A172 (cell line): ENCODE measurements at regions not wholly inside any gene's neighbourhood (a gene's known extent, or its start where the extent isn't known, plus 50 kb on each side); places are given as distances from the start of the nearest gene placed in this dataset.
"Not testable (repeated sequence)": the region's sequence is repeated elsewhere in the genome, so short reads cannot be mapped to it uniquely, and the experiment has no call there.

Experiments
- DNase-seq: peaks from one replicate; pipeline ENCODE4 v3.0.0-alpha.2; 2015; ENCODE audit warnings: low spot score

DNA sequence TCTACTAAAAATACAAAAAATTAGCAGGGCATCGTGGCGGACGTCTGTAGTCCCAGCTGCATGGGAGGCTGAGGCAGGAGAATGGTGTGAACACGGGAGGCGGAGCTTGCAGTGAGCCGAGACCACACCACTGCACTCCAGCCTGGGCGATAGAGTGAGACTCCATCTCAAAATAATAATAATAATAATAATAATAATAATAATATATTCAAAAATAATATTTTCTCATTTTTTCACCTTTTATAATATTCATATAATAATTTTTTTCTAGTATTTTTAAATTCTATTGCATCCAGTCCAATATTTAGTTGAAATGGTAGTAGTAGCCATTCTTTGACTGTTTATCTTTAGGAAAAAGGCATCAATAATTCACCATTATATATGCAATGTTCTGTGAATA, 1767.7 kb upstream of the ACO1 start:
- DNase-seq = not testable (repeated sequence)

DNA sequence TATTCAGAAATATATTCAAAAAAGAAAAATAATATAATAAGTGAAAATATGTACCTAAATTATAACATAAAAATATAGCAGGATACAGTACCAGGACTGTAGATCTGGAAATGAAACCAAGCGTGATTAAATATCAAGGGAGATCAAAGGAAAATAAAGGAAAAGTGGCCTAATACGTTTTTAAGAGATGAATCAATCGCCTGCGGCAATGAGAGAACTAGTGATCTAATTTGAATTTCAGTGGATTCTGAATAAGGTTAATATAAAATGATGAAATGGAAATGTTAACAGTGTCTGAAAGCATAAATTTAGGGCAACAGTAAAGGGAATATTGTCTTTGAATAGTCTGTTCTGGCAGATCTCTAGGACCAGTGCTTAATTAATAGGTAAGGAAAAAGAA, 1761.9 kb upstream of the ACO1 start:
- no peak for DNase-seq

DNA sequence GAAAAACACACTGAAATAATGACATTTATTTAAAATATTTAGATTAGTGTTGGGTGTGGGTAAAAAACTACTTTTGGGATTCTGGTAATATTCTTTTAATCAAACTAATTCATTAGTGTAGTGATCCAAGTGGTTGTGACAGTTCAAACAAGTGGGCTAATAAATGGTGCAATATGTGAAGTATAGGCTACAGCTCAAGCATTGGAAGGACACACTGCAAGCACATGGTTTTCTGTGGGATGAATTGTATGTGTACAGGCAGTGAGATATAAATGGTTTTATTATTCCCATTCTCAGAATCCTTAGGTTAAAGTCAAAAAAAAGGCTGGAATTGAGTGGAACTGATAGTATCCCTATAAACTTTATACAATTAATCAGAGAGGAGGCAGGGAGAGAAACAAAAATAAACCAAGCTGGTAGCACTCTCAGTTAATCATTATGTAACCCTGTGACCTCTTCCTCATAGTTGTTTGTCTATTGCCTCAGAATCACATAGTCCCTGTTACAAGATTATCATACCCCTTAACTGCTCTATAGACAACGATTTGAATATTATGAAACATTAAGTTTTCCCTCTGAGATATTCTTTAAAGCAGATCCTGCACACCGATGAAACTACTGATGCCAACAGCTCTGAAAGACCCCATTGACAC, 1755.4 kb upstream of the ACO1 start:
- no peak for DNase-seq

DNA sequence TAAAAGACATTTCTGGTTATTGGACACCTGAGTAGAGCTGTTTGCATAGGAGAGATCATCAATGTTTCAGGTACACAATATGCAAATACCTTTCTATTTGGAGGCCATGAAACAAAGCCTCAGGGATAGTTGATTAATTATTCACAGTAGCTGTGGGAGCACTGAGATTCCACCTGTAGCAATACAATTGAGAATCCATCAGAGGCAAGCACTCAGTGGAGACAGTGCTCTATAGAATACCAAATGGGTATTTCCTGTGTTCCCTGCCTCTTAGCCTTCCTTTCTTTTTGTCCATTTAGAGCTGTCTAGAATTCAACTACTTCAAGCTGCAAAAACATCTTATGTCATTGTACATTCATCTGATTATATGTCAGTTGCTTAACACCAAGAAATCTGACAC, 1754.0 kb upstream of the ACO1 start:
- DNase-seq = no peak

GRCh38 chr9:30646639-30647038, 1737.8 kb upstream of the ACO1 start:
- DNase-seq = not testable (repeated sequence)

DNA sequence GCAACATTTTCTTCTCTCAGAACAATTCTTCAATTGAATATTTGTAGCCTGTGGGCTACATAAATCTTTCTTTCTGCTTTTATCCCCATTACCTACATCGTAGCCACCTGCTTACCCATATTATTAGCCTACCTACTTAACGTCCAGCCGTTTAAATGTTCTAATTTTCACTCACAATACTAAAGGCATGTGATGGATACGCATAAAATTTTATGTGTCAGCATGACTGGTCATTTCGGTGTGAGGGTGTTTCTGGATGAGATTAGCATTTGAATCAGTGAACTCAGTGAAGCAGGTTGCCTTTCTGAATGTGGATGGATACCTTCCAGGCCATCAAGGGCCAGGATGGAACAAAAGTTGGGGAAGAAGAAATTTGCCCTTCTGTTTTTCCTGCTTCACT, 1722.5 kb upstream of the ACO1 start:
- DNase-seq = no peak

GRCh38 chr9:30670805-30671562, 1713.5 kb upstream of the ACO1 start:
- DNase-seq = no peak

DNA sequence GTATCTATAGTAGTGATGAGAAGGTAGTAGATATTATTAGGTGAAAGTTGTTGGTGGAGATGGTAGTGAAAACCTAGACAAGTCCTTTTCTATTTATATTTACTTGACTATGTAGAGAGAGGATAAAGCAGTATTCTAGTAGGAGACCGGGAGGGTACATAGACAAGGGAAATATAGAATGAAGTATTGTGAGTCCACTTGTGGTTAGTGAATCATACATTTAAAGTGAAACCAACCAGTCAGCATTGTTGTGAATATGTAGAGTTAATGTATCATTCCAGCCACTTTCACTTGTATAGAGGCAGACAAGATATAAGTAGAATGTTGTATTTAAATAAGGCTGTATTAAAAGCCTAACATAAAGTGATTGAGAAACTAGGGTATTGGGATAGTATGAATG, 1711.3 kb upstream of the ACO1 start:
- DNase-seq = peak; percentile 30

GRCh38 chr9:30676651-30677050, 1707.8 kb upstream of the ACO1 start:
- DNase-seq = no peak

DNA sequence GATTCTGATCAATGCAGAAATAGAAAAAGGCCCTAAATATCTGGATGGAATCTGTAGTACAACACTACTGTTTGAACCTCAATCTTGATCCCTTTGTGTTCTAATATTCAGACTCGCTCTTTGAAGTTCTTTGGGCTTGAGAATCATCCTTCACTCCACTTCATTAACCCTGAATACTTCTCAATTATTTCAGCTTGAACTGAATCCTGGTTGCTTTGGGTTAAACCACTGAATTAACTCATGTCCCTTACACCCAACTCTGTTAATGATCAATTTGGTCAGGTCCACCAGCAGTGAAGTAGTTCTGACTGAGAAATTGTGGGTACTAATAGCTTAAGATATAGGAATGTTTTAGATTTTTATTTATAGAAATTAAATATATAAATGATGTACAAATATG, 1707.2 kb upstream of the ACO1 start:
- no peak for DNase-seq

DNA sequence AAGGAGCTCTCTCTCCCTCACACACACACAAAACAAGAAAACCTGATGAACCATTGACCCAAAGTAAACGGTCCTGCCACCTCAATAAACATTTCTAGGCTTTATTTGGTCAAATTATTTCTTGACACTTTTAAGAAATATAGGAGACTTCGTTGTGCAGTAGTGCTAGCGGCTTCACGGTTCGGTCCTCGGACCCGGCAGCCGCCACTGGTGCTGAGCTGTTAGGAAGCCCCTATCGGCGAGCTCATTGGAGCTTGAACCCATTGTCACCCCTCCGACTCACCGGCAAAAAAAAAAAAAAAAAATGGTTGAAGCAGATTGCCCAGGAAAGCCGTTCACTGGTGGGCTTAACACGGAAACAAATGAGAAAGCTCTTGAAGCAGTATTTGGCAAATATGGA, 1695.6 kb upstream of the ACO1 start:
- DNase-seq = no peak

DNA sequence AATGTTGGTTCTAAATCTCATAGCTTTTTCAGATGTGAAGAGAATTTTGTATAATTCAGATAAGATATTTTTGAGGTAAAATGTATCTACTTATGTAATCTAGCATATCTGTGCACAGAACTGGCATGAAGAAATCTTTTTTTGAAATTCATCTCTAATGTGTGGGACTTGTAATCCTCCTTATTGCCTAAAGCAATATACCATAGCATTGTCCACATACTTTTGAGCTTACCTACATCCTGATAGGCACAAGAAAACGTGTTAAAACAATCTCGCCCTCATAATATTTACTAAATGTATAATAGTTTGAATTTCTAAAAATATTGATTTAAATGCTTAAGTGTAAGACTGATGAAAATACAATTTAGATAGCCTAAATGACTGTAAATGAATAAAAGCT, 1686.5 kb upstream of the ACO1 start:
- DNase-seq = no peak

DNA sequence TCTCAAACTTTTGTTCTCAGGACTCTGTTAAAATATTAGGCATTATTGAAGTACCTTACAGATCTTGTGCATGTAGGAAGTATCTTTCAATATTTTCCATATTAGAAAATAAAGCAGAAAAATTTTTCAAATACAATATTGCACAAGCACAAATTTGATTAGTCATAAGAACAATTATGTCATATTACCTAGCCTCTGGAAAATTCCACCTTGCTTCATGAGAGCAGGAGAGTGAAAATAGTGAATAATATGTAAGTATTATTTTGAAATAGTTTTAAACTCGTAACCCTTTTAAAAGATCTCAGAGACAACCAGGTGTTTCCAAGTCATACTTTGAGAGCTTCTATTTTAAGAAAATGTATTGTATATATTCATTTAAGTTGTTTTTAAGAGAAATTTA, 1672.9 kb upstream of the ACO1 start:
- no peak for DNase-seq

DNA sequence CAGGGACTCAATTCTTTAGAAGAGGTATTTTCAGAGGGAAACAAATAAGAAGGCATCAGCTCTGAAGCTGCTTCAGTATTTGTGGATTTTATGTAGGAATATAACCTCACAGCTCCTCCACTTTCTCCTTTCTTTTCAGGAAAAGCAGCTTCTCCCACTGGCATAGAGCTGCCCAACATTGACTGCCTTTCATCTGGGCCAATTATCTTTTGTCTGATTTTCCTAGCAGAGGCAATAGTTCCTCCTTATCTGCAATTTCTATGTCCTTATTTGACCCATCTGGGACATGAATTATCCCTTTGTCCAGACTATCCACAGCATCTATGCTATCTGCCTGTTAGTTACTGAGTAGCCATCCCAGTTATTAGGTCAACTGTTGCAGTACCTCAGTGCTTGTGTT, 1671.2 kb upstream of the ACO1 start:
- DNase-seq = no peak

DNA sequence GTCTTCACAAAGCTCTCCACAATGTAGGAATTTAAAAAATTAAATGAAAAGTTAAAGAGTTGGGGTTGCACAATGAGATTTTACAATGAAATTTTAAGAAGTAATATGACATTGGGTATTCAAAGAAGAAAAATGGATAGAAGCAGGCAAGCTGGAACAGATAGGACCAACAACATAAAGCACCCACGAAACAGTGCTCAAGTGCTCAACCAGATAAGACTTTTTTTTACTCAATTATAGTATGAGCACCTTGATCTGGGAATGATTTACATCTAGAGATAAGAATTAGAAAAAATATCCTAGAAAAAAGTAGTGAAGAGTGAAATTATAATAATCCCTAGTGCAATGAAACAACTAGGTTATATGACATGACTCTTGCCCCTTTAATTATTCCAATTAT, 1670.1 kb upstream of the ACO1 start:
- no peak for DNase-seq

DNA sequence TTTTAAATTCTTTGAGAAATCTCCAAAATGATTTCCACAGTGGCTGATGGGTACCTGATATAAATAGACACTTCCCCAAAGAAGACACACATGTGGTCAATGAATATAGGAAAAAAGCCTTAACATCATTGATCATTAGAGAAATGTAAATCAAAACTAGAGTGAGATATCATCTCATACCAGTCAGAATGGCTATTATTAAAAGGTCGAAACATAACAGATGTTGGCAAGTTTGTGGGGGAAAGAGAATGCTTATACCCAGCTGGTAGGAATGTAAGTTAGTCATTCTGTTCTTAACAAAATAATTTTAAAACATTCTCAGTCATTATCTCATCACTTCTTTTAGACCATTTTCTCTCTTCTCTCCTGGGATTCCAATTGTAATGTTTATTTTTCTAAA, 1666.0 kb upstream of the ACO1 start:
- no peak for DNase-seq

GRCh38 chr9:30722065-30722464, 1662.4 kb upstream of the ACO1 start:
- DNase-seq = no peak

- DNase-seq = peak; percentile 1
Observed at GRCh38 chr9:30723656-30724055, 1660.8 kb upstream of the ACO1 start.

- no peak for DNase-seq
Observed at GRCh38 chr9:30732060-30732459, 1652.4 kb upstream of the ACO1 start.

- DNase-seq = no peak
Observed at GRCh38 chr9:30744871-30745270, 1639.6 kb upstream of the ACO1 start.

GRCh38 chr9:30746589-30746988, 1637.9 kb upstream of the ACO1 start:
- no peak for DNase-seq

DNA sequence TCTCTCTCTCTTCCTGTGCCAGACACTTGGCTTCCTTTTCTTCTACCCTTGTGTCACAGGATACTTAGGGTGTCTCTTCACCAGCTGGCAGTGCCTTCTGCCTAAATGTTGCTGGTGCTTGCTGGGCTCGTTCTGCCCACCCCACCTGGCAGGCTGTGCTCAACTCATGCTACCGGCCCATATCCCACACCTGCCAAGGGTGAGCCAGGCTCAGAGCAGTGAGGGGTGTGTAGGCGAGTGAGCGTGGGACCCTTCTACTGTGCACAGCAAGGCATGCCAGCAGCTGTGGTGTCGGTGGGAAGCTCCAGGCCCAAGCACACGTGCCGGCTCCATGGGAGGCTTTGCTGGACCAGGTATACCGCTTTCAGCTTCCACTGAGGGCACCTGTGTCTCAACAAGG, 1626.7 kb upstream of the ACO1 start:
- DNase-seq = no peak

DNA sequence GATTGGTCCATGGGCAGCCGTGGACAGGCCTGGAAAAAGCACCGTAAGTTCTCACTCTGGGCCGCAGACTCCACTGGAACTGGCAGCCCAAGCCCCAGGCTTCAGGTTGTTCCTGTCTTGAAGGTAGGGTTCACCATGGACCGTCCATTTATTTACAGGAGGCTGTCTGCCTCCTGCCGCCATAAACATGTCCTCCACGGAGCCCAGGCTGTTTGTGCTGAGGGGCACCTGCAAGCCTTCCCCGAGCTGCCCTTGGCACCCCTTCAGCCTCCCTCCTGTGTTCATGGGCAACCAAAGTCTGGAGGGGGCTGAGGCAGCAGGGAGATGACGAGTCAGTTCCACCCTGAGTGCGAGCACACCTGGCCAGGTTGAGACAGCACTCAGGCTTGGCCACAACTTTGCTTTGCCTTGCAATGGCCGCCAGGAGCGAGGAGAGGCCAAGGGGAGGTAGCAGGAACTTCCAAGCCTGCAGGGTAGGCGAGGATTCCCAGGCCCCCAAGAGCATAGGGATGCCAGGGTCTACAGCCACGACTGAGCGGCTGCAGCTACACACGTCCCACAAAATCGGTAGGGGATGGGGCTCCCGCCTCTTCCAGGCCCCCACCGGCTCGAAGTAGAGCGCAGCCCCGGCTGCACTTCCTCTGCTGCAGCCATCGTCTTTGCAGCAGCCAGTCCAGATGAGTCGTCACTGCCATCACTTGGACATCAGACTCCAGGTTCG, 1625.6 kb upstream of the ACO1 start:
- no peak for DNase-seq
